Stimulated activated CD4-positive, alpha-beta T cell treated with anti-CD3 and anti-CD28 coated beads, Interleukin-4, amount 100 ng/mL, for 24 hours (primary cell): ENCODE measurements at regions not wholly inside any gene's neighbourhood (a gene's known extent, or its start where the extent isn't known, plus 50 kb on each side); places are given as distances from the start of the nearest gene placed in this dataset.

ENCODE experiments used
- DNase-seq: peaks from one replicate; pipeline ENCODE4 v3.0.0-alpha.2; 2020

GRCh38 chr12:25004447-25004846, 55.5 kb upstream of the BCAT1 start:
- DNase-seq, result no peak

DNA sequence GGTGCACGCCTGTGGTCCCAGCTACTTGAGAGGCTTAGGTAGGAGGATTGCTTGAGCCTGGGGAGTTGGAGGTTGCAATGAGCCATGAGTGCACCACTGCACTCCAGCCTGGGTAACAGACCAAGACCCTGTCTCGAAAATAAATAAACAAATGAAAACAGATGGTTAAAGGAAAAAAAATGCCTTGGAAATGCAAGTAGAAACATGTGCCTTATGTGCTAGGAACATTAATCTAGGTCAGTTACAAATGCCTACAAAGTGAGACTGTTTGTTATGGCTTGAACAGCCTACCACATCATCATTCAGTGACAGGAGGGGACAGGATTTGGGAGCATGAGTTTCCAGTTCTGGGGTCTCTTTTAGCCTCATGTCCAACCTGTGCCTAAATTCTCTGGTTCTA, 52.4 kb upstream of the BCAT1 start:
- no peak for DNase-seq
